MM.1S (cell line): ENCODE measurements at regions not wholly inside any gene's neighbourhood (a gene's known extent, or its start where the extent isn't known, plus 50 kb on each side); places are given as distances from the start of the nearest gene placed in this dataset.

ENCODE experiments used
- DNase-seq: peaks from one replicate; pipeline ENCODE4 v3.0.0-alpha.2; 2015
- H2AFZ ChIP-seq: fragments of 300-600 bp; sonication (generic); 2 replicates; pipeline ENCODE4 v1.6.0; 2016; ENCODE audit warnings: antibody characterized with exemption, low read length
- H3F3A ChIP-seq: fragments of 300-600 bp; sonication (generic); 2 replicates; pipeline ENCODE4 v1.6.1; 2016; ENCODE audit warnings: mild to moderate bottlenecking, antibody characterized with exemption, low read length, moderate library complexity, mixed read lengths; ENCODE audit not compliant: insufficient read depth
- H3K27ac ChIP-seq: fragments of 300-600 bp; sonication (generic); 2 replicates; pipeline ENCODE4 v1.5.1; 2016; ENCODE audit warnings: mild to moderate bottlenecking, low read length
- H3K27me3 ChIP-seq: fragments of 300-600 bp; sonication (generic); replicated peaks from 2 replicates; pipeline ENCODE4 v1.6.0; 2016; ENCODE audit warnings: low read length; ENCODE audit not compliant: insufficient read depth
- H3K36me3 ChIP-seq: fragments of 300-600 bp; sonication (generic); replicated peaks from 2 replicates; pipeline ENCODE4 v1.6.1; 2016; ENCODE audit warnings: mild to moderate bottlenecking, low read length, mixed read lengths; ENCODE audit not compliant: insufficient read depth
- H3K4me1 ChIP-seq: fragments of 300-600 bp; sonication (generic); 2 replicates; pipeline ENCODE4 v1.6.1; 2016; ENCODE audit warnings: low read length, mixed read lengths
- H3K4me2 ChIP-seq: fragments of 300-600 bp; sonication (generic); 2 replicates; pipeline ENCODE4 v1.6.0; 2016; ENCODE audit warnings: low read depth, low read length
- H3K4me3 ChIP-seq: fragments of 300-600 bp; sonication (generic); 2 replicates; pipeline ENCODE4 v1.5.1; 2016; ENCODE audit warnings: low read length, mixed read lengths
- H3K79me2 ChIP-seq: fragments of 300-600 bp; sonication (generic); 2 replicates; pipeline ENCODE4 v1.6.1; 2016; ENCODE audit warnings: mixed run types, low read length, mixed read lengths
- H3K9ac ChIP-seq: fragments of 300-600 bp; sonication (generic); 2 replicates; pipeline ENCODE4 v1.6.1; 2016; ENCODE audit warnings: low read length, mixed read lengths
- H3K9me2 ChIP-seq: fragments of 300-600 bp; sonication (generic); replicated peaks from 2 replicates; pipeline ENCODE4 v1.6.1; 2016; ENCODE audit warnings: mild to moderate bottlenecking, low read length, mixed read lengths; ENCODE audit not compliant: insufficient read depth
- H3K9me3 ChIP-seq: fragments of 300-600 bp; sonication (generic); replicated peaks from 2 replicates; pipeline ENCODE4 v1.6.1; 2016; ENCODE audit warnings: mild to moderate bottlenecking, low read length, mixed read lengths; ENCODE audit not compliant: insufficient read depth
- H4K20me1 ChIP-seq: fragments of 300-600 bp; sonication (generic); 2 replicates; pipeline ENCODE4 v1.6.1; 2016; ENCODE audit warnings: mild to moderate bottlenecking, low read length, moderate library complexity, mixed read lengths; ENCODE audit not compliant: insufficient read depth
- EZH2 ChIP-seq: fragments of 300-600 bp; sonication (generic); optimal IDR thresholded peaks from 2 replicates; pipeline ENCODE3; 2017; ENCODE audit warnings: low read depth, mild to moderate bottlenecking, antibody characterized with exemption, low read length, mixed read lengths
- EZH2phosphoT487 ChIP-seq: fragments of 300-600 bp; sonication (generic); IDR thresholded peaks from 2 replicates; pipeline ENCODE4 v1.6.1; 2018; ENCODE audit warnings: antibody characterized with exemption, low read length
- TF ChIP-seq, protein P1 (sequence below): fragments of 300-600 bp; sonication (generic); IDR thresholded peaks from 2 replicates; pipeline ENCODE4 v1.5.1; 2016; ENCODE audit warnings: antibody characterized with exemption, low read length, mixed read lengths

DNA sequence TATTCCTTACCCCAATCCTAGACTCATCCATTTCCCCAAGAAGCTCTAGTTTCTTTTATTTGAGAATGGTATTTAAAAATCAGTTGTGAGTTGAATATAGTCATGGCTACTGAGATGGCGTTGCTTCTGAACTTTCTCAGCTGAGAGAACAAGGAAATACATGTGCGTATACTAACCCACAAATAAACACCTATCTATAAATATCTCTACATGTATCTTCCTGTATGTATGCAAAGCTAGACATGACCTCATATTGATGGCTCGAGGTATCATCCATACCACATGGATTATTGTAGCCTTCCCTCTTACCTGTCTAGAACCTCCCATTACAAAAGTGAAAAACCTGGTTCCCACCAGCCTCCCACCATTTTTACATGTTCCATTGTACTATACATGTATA is 141.0 kb downstream of the UFM1 start:
- H3K4me3 ChIP-seq: no peak overlapping the region

DNA sequence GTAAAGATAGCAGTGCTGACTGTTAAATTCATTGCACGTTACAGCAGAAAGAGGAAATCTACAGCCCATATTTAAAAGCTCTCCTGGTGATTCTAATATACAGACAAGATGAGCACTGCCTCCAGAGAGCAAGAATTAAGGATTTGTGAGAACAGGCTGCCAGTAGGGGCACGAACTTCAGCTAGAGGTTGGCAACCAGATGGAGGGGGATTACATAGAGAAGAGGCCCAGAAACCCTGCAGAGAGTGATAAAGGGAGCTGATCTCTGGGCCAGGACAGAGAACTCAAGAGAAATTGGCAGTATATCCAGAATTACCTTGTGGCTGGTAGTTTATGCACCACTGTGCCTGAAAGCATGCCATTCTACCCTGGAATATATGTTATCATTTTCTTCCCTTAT is 144.8 kb downstream of the UFM1 start:
- Histone ChIP-seq H3K9me3 (no peaks in the 10 kb centered on the region), H3K27ac (no peak overlapping the region), H3K4me2 (no peak overlapping the region), H3K79me2 (no peaks in the 10 kb centered on the region), H3K4me1 (no peaks in the 10 kb centered on the region), H3K36me3 (no peaks in the 10 kb centered on the region), H3K9me2 (no peaks in the 10 kb centered on the region), H4K20me1 (no peaks in the 10 kb centered on the region), H3K4me3 (no peak overlapping the region), H3F3A (no peaks in the 10 kb centered on the region), H3K9ac (no peak overlapping the region), H3K27me3 (no peaks in the 10 kb centered on the region), H2AFZ (no peak overlapping the region)
- no peak for DNase-seq
- TF ChIP-seq, protein P1, sequence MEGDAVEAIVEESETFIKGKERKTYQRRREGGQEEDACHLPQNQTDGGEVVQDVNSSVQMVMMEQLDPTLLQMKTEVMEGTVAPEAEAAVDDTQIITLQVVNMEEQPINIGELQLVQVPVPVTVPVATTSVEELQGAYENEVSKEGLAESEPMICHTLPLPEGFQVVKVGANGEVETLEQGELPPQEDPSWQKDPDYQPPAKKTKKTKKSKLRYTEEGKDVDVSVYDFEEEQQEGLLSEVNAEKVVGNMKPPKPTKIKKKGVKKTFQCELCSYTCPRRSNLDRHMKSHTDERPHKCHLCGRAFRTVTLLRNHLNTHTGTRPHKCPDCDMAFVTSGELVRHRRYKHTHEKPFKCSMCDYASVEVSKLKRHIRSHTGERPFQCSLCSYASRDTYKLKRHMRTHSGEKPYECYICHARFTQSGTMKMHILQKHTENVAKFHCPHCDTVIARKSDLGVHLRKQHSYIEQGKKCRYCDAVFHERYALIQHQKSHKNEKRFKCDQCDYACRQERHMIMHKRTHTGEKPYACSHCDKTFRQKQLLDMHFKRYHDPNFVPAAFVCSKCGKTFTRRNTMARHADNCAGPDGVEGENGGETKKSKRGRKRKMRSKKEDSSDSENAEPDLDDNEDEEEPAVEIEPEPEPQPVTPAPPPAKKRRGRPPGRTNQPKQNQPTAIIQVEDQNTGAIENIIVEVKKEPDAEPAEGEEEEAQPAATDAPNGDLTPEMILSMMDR: no peak
- TF ChIP-seq EZH2 (no peak), EZH2phosphoT487 (no peak)

More for the DNA sequence above, 141.0 kb downstream of the UFM1 start:
- Histone ChIP-seq H4K20me1 (no peaks in the 10 kb centered on the region), H3K9ac (no peak overlapping the region), H3K27ac (no peak overlapping the region), H3K4me1 (no peaks in the 10 kb centered on the region), H3K36me3 (no peaks in the 10 kb centered on the region), H3K9me2 (no peaks in the 10 kb centered on the region), H3K4me2 (no peak overlapping the region), H3K79me2 (no peaks in the 10 kb centered on the region), H2AFZ (no peak overlapping the region), H3K27me3 (no peaks in the 10 kb centered on the region), H3K9me3 (no peaks in the 10 kb centered on the region), H3F3A (no peaks in the 10 kb centered on the region)
- DNase-seq: no peak
- TF ChIP-seq, protein P1: no peak
- TF ChIP-seq EZH2: no peak
- TF ChIP-seq EZH2phosphoT487: no peak

DNA sequence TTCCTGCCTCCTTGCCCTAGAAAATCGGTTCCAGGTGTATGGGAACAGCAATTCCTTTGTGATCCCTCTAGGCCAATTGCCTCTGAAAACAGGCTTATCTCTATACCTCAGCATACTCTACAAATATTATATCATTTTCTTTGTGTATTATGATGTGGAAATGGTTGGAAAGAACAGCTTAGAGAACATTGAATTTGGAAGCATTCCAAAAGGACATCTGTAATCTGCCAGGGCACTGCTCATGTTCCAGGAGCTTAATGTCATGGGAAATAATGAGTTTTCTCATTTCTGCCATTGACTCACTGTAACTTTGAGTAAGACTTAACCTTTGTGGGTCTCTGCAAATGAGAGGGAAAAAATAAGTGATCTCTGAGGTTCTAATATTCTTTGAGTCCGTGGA is 147.3 kb downstream of the UFM1 start:
- Histone ChIP-seq H3K9me2 (no peaks in the 10 kb centered on the region), H3K27ac (no peak overlapping the region), H3F3A (no peaks in the 10 kb centered on the region), H3K27me3 (no peaks in the 10 kb centered on the region), H3K4me3 (no peak overlapping the region), H2AFZ (no peak overlapping the region), H3K4me2 (no peak overlapping the region), H3K4me1 (no peaks in the 10 kb centered on the region), H3K79me2 (no peaks in the 10 kb centered on the region), H3K36me3 (no peaks in the 10 kb centered on the region), H3K9ac (no peak overlapping the region), H3K9me3 (no peaks in the 10 kb centered on the region), H4K20me1 (no peaks in the 10 kb centered on the region)
- DNase-seq: no peak
- no peak for TF ChIP-seq EZH2
- TF ChIP-seq, protein P1: no peak
- TF ChIP-seq EZH2phosphoT487: no peak
